22Rv1 (cell line): ENCODE measurements at regions not wholly inside any gene's neighbourhood (a gene's known extent, or its start where the extent isn't known, plus 50 kb on each side); places are given as distances from the start of the nearest gene placed in this dataset.

Experiments
- CTCF ChIP-seq: fragments of 450-650 bp; IDR thresholded peaks from 2 replicates; pipeline ENCODE4 v1.5.1; 2017; ENCODE audit warnings: mild to moderate bottlenecking
- ZFX ChIP-seq: fragments of 450-650 bp; IDR thresholded peaks from 2 replicates; pipeline ENCODE4 v1.6.1; 2017; ENCODE audit warnings: antibody characterized with exemption, borderline replicate concordance

GRCh38 chr11:15576769-15577168 lies 462.0 kb downstream of the INSC start:
- no peak for TF ChIP-seq CTCF
- TF ChIP-seq ZFX: no peak
